ENCODE measurements at regions not wholly inside any gene's neighbourhood (a gene's known extent, or its start where the extent isn't known, plus 50 kb on each side); places are given as distances from the start of the nearest gene placed in this dataset.

GRCh38 chr4:149997881-149998421 lies 80.3 kb upstream of the DCLK2 start:
- peak overlapping the region; percentile 16 for H3K9ac ChIP-seq (ENCODE audit: insufficient read length)
- H3K4me3 ChIP-seq, result no peak overlapping the region
- peak overlapping the region; percentile 69 for H3K27ac ChIP-seq
- no peak for DNase-seq (ENCODE audit: low read depth, low spot score)
- no peaks in the 10 kb centered on the region for H3K36me3 ChIP-seq (ENCODE audit: insufficient read depth, low read length)
- H3K9me3 ChIP-seq (ENCODE audit: low read depth, low read length), result no peaks in the 10 kb centered on the region
- TF ChIP-seq EZH2 (IDR thresholded peaks at IDR 0.05) (no peak), FOXP2 (optimal IDR thresholded peaks at IDR 0.05; ENCODE audit: control extremely low read depth, extremely low read length, insufficient read depth) (no peak), POLR2AphosphoS5 (IDR thresholded peaks at IDR 0.05; ENCODE audit: borderline replicate concordance, low read depth, low read length) (no peak)

- DNase-seq (ENCODE audit: low read depth, low spot score), result no peak
- Histone ChIP-seq H3K36me3 (ENCODE audit: insufficient read depth, low read length) (no peaks in the 10 kb centered on the region), H3K9ac (ENCODE audit: insufficient read length) (no peak overlapping the region), H3K27ac (no peak overlapping the region), H3K9me3 (ENCODE audit: low read depth, low read length) (no peaks in the 10 kb centered on the region), H3K4me3 (no peak overlapping the region)
- TF ChIP-seq EZH2 (IDR thresholded peaks at IDR 0.05) (no peak), POLR2AphosphoS5 (IDR thresholded peaks at IDR 0.05; ENCODE audit: borderline replicate concordance, low read depth, low read length) (no peak), FOXP2 (optimal IDR thresholded peaks at IDR 0.05; ENCODE audit: control extremely low read depth, extremely low read length, insufficient read depth) (no peak)
These were observed 78.7 kb upstream of the DCLK2 start for GRCh38 chr4:149999485-150000074.

- no peaks in the 10 kb centered on the region for H3K9me3 ChIP-seq (ENCODE audit: low read depth, low read length)
- H3K9ac ChIP-seq (ENCODE audit: insufficient read length), result no peak overlapping the region
- TF ChIP-seq EZH2 (IDR thresholded peaks at IDR 0.05), result no peak
- TF ChIP-seq POLR2AphosphoS5 (IDR thresholded peaks at IDR 0.05; ENCODE audit: borderline replicate concordance, low read depth, low read length), result no peak
- TF ChIP-seq FOXP2 (optimal IDR thresholded peaks at IDR 0.05; ENCODE audit: control extremely low read depth, extremely low read length, insufficient read depth), result no peak
- H3K36me3 ChIP-seq (ENCODE audit: insufficient read depth, low read length), result no peaks in the 10 kb centered on the region
- H3K4me3 ChIP-seq, result no peak overlapping the region
- no peak overlapping the region for H3K27ac ChIP-seq
- no peak for DNase-seq (ENCODE audit: low read depth, low spot score)
These were observed 76.4 kb upstream of the DCLK2 start for GRCh38 chr4:150001815-150002214.

- Histone ChIP-seq H3K9ac (ENCODE audit: insufficient read length) (no peak overlapping the region), H3K4me3 (no peak overlapping the region), H3K36me3 (ENCODE audit: insufficient read depth, low read length) (no peaks in the 10 kb centered on the region), H3K9me3 (ENCODE audit: low read depth, low read length) (no peaks in the 10 kb centered on the region), H3K27ac (no peak overlapping the region)
- DNase-seq (ENCODE audit: low read depth, low spot score), result no peak
- no peak for TF ChIP-seq POLR2AphosphoS5 (IDR thresholded peaks at IDR 0.05; ENCODE audit: borderline replicate concordance, low read depth, low read length)
- no peak for TF ChIP-seq EZH2 (IDR thresholded peaks at IDR 0.05)
- no peak for TF ChIP-seq FOXP2 (optimal IDR thresholded peaks at IDR 0.05; ENCODE audit: control extremely low read depth, extremely low read length, insufficient read depth)
These were observed 75.7 kb upstream of the DCLK2 start for GRCh38 chr4:150002561-150002960.

- Histone ChIP-seq H3K9ac (ENCODE audit: insufficient read length) (peak overlapping the region; percentile 7), H3K9me3 (ENCODE audit: low read depth, low read length) (no peaks in the 10 kb centered on the region), H3K4me3 (peak overlapping the region; percentile 2; the same call in 1 of the 2 replicates), H3K36me3 (ENCODE audit: insufficient read depth, low read length) (no peaks in the 10 kb centered on the region), H3K27ac (0 out of 2 replicates have a peak overlapping the region, but pooled peaks have one; percentile 26)
- DNase-seq (ENCODE audit: low read depth, low spot score), result no peak
- no peak for TF ChIP-seq EZH2 (IDR thresholded peaks at IDR 0.05)
- no peak for TF ChIP-seq FOXP2 (optimal IDR thresholded peaks at IDR 0.05; ENCODE audit: control extremely low read depth, extremely low read length, insufficient read depth)
These were observed 73.8 kb upstream of the DCLK2 start for GRCh38 chr4:150004481-150004880.

- TF ChIP-seq POLR2AphosphoS5 (IDR thresholded peaks at IDR 0.05; ENCODE audit: borderline replicate concordance, low read depth, low read length), result peak; percentile 41; the same call in 1 of the 2 replicates
- peak; percentile 81 for TF ChIP-seq FOXP2 (optimal IDR thresholded peaks at IDR 0.05; ENCODE audit: control extremely low read depth, extremely low read length, insufficient read depth)
- TF ChIP-seq EZH2 (IDR thresholded peaks at IDR 0.05), result no peak
- H3K4me3 ChIP-seq, result peak overlapping the region; percentile 56
- no peak overlapping the region for H3K9ac ChIP-seq (ENCODE audit: insufficient read length)
- H3K36me3 ChIP-seq (ENCODE audit: insufficient read depth, low read length), result no peaks in the 10 kb centered on the region
- H3K9me3 ChIP-seq (ENCODE audit: low read depth, low read length), result no peaks in the 10 kb centered on the region
- DNase-seq (ENCODE audit: low read depth, low spot score), result peak; percentile 90
- H3K27ac ChIP-seq, result peak overlapping the region; percentile 51; the same call in 1 of the 2 replicates
These were observed 72.7 kb upstream of the DCLK2 start for GRCh38 chr4:150005537-150005936.

- H3K36me3 ChIP-seq (ENCODE audit: insufficient read depth, low read length), result no peaks in the 10 kb centered on the region
These were observed 72.0 kb upstream of the DCLK2 start for GRCh38 chr4:150006197-150006596.

GRCh38 chr4:150007512-150007911 lies 70.7 kb upstream of the DCLK2 start:
- Histone ChIP-seq H3K9me3 (ENCODE audit: low read depth, low read length) (no peaks in the 10 kb centered on the region), H3K9ac (ENCODE audit: insufficient read length) (no peak overlapping the region), H3K4me3 (no peak overlapping the region), H3K27ac (no peak overlapping the region), H3K36me3 (ENCODE audit: insufficient read depth, low read length) (no peaks in the 10 kb centered on the region)
- TF ChIP-seq EZH2 (IDR thresholded peaks at IDR 0.05) (no peak), FOXP2 (optimal IDR thresholded peaks at IDR 0.05; ENCODE audit: control extremely low read depth, extremely low read length, insufficient read depth) (no peak), POLR2AphosphoS5 (IDR thresholded peaks at IDR 0.05; ENCODE audit: borderline replicate concordance, low read depth, low read length) (no peak)
- no peak for DNase-seq (ENCODE audit: low read depth, low spot score)

More at GRCh38 chr4:150006197-150006596, 72.0 kb upstream of the DCLK2 start:
- DNase-seq (ENCODE audit: low read depth, low spot score), result no peak
- Histone ChIP-seq H3K9me3 (ENCODE audit: low read depth, low read length) (no peaks in the 10 kb centered on the region), H3K4me3 (no peak overlapping the region; the same call in 1 of the 2 replicates), H3K27ac (peak overlapping the region; percentile 51; the same call in 1 of the 2 replicates), H3K9ac (ENCODE audit: insufficient read length) (no peak overlapping the region)
- TF ChIP-seq POLR2AphosphoS5 (IDR thresholded peaks at IDR 0.05; ENCODE audit: borderline replicate concordance, low read depth, low read length), result no peak
- TF ChIP-seq EZH2 (IDR thresholded peaks at IDR 0.05), result no peak
- no peak for TF ChIP-seq FOXP2 (optimal IDR thresholded peaks at IDR 0.05; ENCODE audit: control extremely low read depth, extremely low read length, insufficient read depth)

Measured in SK-N-MC (cell line).